Body of pancreas (tissue), 4 donors: ENCODE measurements at regions not wholly inside any gene's neighbourhood (a gene's known extent, or its start where the extent isn't known, plus 50 kb on each side); places are given as distances from the start of the nearest gene placed in this dataset.

ENCODE experiments used
- ATAC-seq: fragments of 150-250 bp; one replicate; pipeline ENCODE4 v1.9.1; 2016
- DNase-seq, 4 donors: peaks; one replicate each; pipeline ENCODE4 v3.0.0-alpha.2; 2019
- H3K27ac ChIP-seq, 4 donors: fragments of 200-600 bp; sonication (generic); 1 replicate in 3 of 4; 2 replicates in 1 of 4; pipeline versions ENCODE4 v1.5.1 to v1.6.1; 2016 to 2019; ENCODE audit warnings: mild to moderate bottlenecking in 1 of 4, mixed read lengths in 1 of 4, moderate library complexity in 1 of 4
- H3K27me3 ChIP-seq, 2 donors: fragments of 200-600 bp; sonication (generic); one replicate each; pipeline ENCODE4 v1.6.0; 2016; ENCODE audit warnings: mild to moderate bottlenecking in 1 of 2
- H3K36me3 ChIP-seq, 2 donors: fragments of 200-600 bp; sonication (generic); replicated peaks in 1 of 2; 2 replicates each; pipeline ENCODE4 v1.5.1; 2016; ENCODE audit warnings: low read depth in 2 of 2; ENCODE audit not compliant: insufficient read depth in 1 of 2
- H3K4me1 ChIP-seq: fragments of 200-600 bp; sonication (generic); one replicate; pipeline ENCODE4 v1.6.0; 2016
- H3K4me3 ChIP-seq, 2 donors: fragments of 200-600 bp; sonication (generic); 1 replicate in 1 of 2; 2 replicates in 1 of 2; pipeline ENCODE4 v1.5.1; 2016 to 2019
- H3K9me3 ChIP-seq, 3 donors: fragments of 200-600 bp; sonication (generic); 1 replicate in 2 of 3; 2 replicates in 1 of 3; pipeline ENCODE4 v1.5.1; 2016
- CTCF ChIP-seq, 7 experiments: fragments of 450-650 bp in 4 of 7; fragments of 200-600 bp in 3 of 7; sonication (generic) in 3 of 7; IDR thresholded peaks; one replicate each; pipeline ENCODE4 v1.5.1; 2016 to 2019; ENCODE audit warnings: antibody characterized with exemption in 7 of 7
- POLR2A ChIP-seq, 3 donors: fragments of 450-650 bp; IDR thresholded peaks; one replicate each; pipeline ENCODE4 v1.6.1; 2016; ENCODE audit warnings: antibody characterized with exemption in 3 of 3, mild to moderate bottlenecking in 2 of 3
- WGBS, 2 donors: methylation state at CpG; one replicate each; pipeline ENCODE4 v1.1.5; 2017; 5-methylcytosine and 5-hydroxymethylcytosine counted together
- intact Hi-C: fragments of 100-400 bp; cut with DNase I; formaldehyde crosslinking; loops from one replicate; pipeline ENCODE4 v1.15.1; 2023

- Histone ChIP-seq H3K36me3 (no peaks in the 10 kb centered on the region), H3K9me3 (no peaks in the 10 kb centered on the region), H3K4me3 (no peak overlapping the region), H3K27ac (no peak overlapping the region), H3K4me1 (peaks cover 6% of the 10 kb centered on the region), H3K27me3 (no peaks in the 10 kb centered on the region)
- DNase-seq, result no peak
- WGBS, 2 donors, result 75 to 79% methylated on average over 7 to 11 of the region's 11 CpGs
- TF ChIP-seq CTCF (IDR thresholded peaks at IDR 0.05), result no peak
- no peak for TF ChIP-seq POLR2A (IDR thresholded peaks at IDR 0.05)
- no peak for ATAC-seq
- intact Hi-C loops, result no loop called here
Observed at GRCh38 chr16:54437401-54437800, 150.8 kb upstream of the IRX3 start.

- 53 to 61% methylated on average over 7 of the region's 7 CpGs for WGBS, 2 donors
- TF ChIP-seq CTCF (IDR thresholded peaks at IDR 0.05) (no peak), POLR2A (IDR thresholded peaks at IDR 0.05) (no peak)
- Histone ChIP-seq H3K9me3 (no peaks in the 10 kb centered on the region), H3K27ac (no peak overlapping the region), H3K4me3 (no peak overlapping the region), H3K4me1 (peaks cover 12% of the 10 kb centered on the region), H3K27me3 (no peaks in the 10 kb centered on the region), H3K36me3 (no peaks in the 10 kb centered on the region)
- intact Hi-C loops, result no loop called here
- DNase-seq (no peak), ATAC-seq (no peak)
Observed at GRCh38 chr16:54436346-54436745, 149.8 kb upstream of the IRX3 start.

GRCh38 chr16:54434859-54435258, 148.3 kb upstream of the IRX3 start:
- Histone ChIP-seq H3K27ac (no peak overlapping the region), H3K4me3 (no peak overlapping the region), H3K4me1 (peaks cover 20% of the 10 kb centered on the region), H3K36me3 (no peaks in the 10 kb centered on the region), H3K9me3 (no peaks in the 10 kb centered on the region), H3K27me3 (no peaks in the 10 kb centered on the region)
- no peak for DNase-seq
- intact Hi-C loops, result no loop called here
- 79 to 94% methylated on average over 1 of the region's 1 CpG for WGBS, 2 donors
- no peak for ATAC-seq
- TF ChIP-seq CTCF (IDR thresholded peaks at IDR 0.05), result no peak
- TF ChIP-seq POLR2A (IDR thresholded peaks at IDR 0.05), result no peak

GRCh38 chr16:54432897-54433229, 146.3 kb upstream of the IRX3 start:
- Histone ChIP-seq H3K27ac (peak overlapping the region in 3 of 4 donors; percentile 59 to 73 (median 60)), H3K9me3 (no peaks in the 10 kb centered on the region), H3K27me3 (no peaks in the 10 kb centered on the region), H3K4me1 (peaks cover 20% of the 10 kb centered on the region), H3K4me3 (no peak overlapping the region), H3K36me3 (no peaks in the 10 kb centered on the region)
- no peak for DNase-seq
- intact Hi-C loops, result no loop called here
- no peak for ATAC-seq
- no peak for TF ChIP-seq POLR2A (IDR thresholded peaks at IDR 0.05)
- no peak for TF ChIP-seq CTCF (IDR thresholded peaks at IDR 0.05)
- 77 to 79% methylated on average over 6 of the region's 6 CpGs for WGBS, 2 donors

DNA sequence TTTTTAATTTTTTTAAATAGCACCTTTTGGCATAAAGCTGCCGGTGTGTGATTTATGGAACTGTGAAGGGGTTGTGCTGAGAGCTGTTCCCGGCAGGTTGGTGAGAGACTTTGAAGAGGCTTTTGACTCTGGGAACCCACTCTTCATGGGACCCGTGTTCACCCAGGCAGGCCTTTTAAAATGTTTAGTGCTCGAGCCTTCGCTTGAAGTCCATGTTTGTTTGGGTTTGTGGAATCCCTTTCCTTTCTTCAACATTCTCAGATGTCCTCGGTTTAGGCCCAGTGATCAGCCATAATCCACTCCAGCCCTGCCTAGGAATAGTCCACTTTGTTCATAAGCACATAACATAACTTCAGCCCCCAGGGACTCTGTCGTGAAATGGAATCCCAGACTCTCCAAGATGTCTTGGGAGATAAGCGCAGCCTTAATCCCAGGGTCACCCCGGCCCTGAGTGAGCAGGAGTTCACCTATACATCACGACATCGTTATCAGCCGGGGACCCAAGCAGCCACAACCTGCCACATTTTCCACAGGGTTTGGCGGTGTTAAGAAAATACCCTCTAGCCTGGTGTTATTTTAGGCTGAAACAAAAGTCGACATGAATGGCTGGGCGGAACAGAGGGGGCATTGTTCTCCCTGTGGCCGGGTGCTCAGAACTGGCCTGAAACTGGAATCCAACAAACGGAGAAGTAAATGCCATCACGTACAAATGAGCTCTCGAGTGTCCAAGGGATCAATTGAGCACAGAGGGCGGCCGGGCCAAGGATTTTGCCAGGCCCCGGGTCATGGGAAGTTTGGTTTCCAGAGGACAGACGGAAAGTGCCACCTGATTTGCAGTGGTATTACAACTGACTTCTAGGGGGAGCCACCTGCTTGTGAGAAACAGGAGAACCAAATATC, 145.7 kb upstream of the IRX3 start:
- ATAC-seq (peak; percentile 75), DNase-seq (peak; percentile 18 to 43 (median 39))
- H3K27ac ChIP-seq, result peak overlapping the region in 3 of 4 donors; percentile 59 to 73 (median 60)
- TF ChIP-seq POLR2A (IDR thresholded peaks at IDR 0.05) (no peak), CTCF (IDR thresholded peaks at IDR 0.05) (peak in 1 of 7 experiments; percentile 7)
- peaks cover 20% of the 10 kb centered on the region for H3K4me1 ChIP-seq
- H3K9me3 ChIP-seq, result no peaks in the 10 kb centered on the region
- no peak overlapping the region for H3K4me3 ChIP-seq
- H3K36me3 ChIP-seq, result no peaks in the 10 kb centered on the region
- 34 to 45% methylated on average over 20 to 23 of the region's 23 CpGs for WGBS, 2 donors
- intact Hi-C loops, result no loop called here
- no peaks in the 10 kb centered on the region for H3K27me3 ChIP-seq
